ENCODE measurements at regions not wholly inside any gene's neighbourhood (a gene's known extent, or its start where the extent isn't known, plus 50 kb on each side); places are given as distances from the start of the nearest gene placed in this dataset.

- Histone ChIP-seq H3K27ac (no peak overlapping the region), H3K36me3 (no peaks in the 10 kb centered on the region), H3K9me3 (no peaks in the 10 kb centered on the region), H3K4me1 (no peaks in the 10 kb centered on the region), H3K27me3 (no peaks in the 10 kb centered on the region), H3K4me3 (no peak overlapping the region)
- ATAC-seq (ENCODE audit: low FRiP score in 2 of 2) (no peak), DNase-seq (no peak)
- WGBS, 2 donors = 94 to 95% methylated on average over 6 of the region's 6 CpGs
- TF ChIP-seq EP300 (IDR thresholded peaks at IDR 0.05) (no peak), POLR2A (IDR thresholded peaks at IDR 0.05) (no peak), CTCF (IDR thresholded peaks at IDR 0.05) (no peak), POLR2AphosphoS5 (IDR thresholded peaks at IDR 0.05) (no peak)
These were observed 362.4 kb downstream of the UTRN start for GRCh38 chr6:144647406-144647964.

GRCh38 chr6:144647971-144648651 is 363.0 kb downstream of the UTRN start:
- H3K27me3 ChIP-seq = no peaks in the 10 kb centered on the region
- ATAC-seq (ENCODE audit: low FRiP score in 2 of 2) = no peak
- H3K36me3 ChIP-seq = no peaks in the 10 kb centered on the region
- no peaks in the 10 kb centered on the region for H3K4me1 ChIP-seq
- H3K9me3 ChIP-seq = no peaks in the 10 kb centered on the region
- no peak for DNase-seq
- TF ChIP-seq EP300 (IDR thresholded peaks at IDR 0.05) (no peak), POLR2AphosphoS5 (IDR thresholded peaks at IDR 0.05) (no peak), POLR2A (IDR thresholded peaks at IDR 0.05) (no peak), CTCF (IDR thresholded peaks at IDR 0.05) (no peak)
- H3K27ac ChIP-seq = no peak overlapping the region
- 69 to 70% methylated on average over 3 of the region's 3 CpGs for WGBS, 2 donors
- no peak overlapping the region for H3K4me3 ChIP-seq

- Histone ChIP-seq H3K4me3 (no peak overlapping the region), H3K9me3 (no peaks in the 10 kb centered on the region), H3K27ac (no peak overlapping the region), H3K4me1 (peaks cover 0 to 5% (median 0%) of the 10 kb centered on the region in 4 donors), H3K27me3 (no peaks in the 10 kb centered on the region), H3K36me3 (no peaks in the 10 kb centered on the region)
- TF ChIP-seq POLR2AphosphoS5 (IDR thresholded peaks at IDR 0.05) (no peak), POLR2A (IDR thresholded peaks at IDR 0.05) (no peak), EP300 (IDR thresholded peaks at IDR 0.05) (no peak), CTCF (IDR thresholded peaks at IDR 0.05) (no peak)
- DNase-seq (no peak), ATAC-seq (ENCODE audit: low FRiP score in 2 of 2) (no peak)
- WGBS, 2 donors = 89 to 95% methylated on average over 2 of the region's 2 CpGs
These were observed 363.9 kb downstream of the UTRN start for GRCh38 chr6:144649085-144649484.

GRCh38 chr6:144651234-144651633 is 366.1 kb downstream of the UTRN start:
- no peaks in the 10 kb centered on the region for H3K36me3 ChIP-seq
- no peak overlapping the region for H3K4me3 ChIP-seq
- no peak for ATAC-seq (ENCODE audit: low FRiP score in 2 of 2)
- DNase-seq = no peak
- no peak for TF ChIP-seq EP300 (IDR thresholded peaks at IDR 0.05)
- no peak for TF ChIP-seq CTCF (IDR thresholded peaks at IDR 0.05)
- TF ChIP-seq POLR2AphosphoS5 (IDR thresholded peaks at IDR 0.05) = no peak
- TF ChIP-seq POLR2A (IDR thresholded peaks at IDR 0.05) = no peak
- H3K27me3 ChIP-seq = no peaks in the 10 kb centered on the region
- peaks cover 0 to 10% (median 0%) of the 10 kb centered on the region in 4 donors for H3K4me1 ChIP-seq
- 71 to 82% methylated on average over 3 of the region's 3 CpGs for WGBS, 2 donors
- H3K27ac ChIP-seq = no peak overlapping the region
- H3K9me3 ChIP-seq = no peaks in the 10 kb centered on the region

Measured in upper lobe of left lung (tissue), 6 donors.